HUDEP-2 (cell line): ENCODE measurements at regions not wholly inside any gene's neighbourhood (a gene's known extent, or its start where the extent isn't known, plus 50 kb on each side); places are given as distances from the start of the nearest gene placed in this dataset.
A peak's percentile ranks its signal among the peaks of the same experiment; 100 is the strongest.

Experiments used
- DNase-seq, 76 experiments: peaks; one replicate each; lab custom pipeline; 2025; ENCODE audit not compliant: unreplicated experiment in 76 of 76; lab: John Stamatoyannopoulos, UW

DNA sequence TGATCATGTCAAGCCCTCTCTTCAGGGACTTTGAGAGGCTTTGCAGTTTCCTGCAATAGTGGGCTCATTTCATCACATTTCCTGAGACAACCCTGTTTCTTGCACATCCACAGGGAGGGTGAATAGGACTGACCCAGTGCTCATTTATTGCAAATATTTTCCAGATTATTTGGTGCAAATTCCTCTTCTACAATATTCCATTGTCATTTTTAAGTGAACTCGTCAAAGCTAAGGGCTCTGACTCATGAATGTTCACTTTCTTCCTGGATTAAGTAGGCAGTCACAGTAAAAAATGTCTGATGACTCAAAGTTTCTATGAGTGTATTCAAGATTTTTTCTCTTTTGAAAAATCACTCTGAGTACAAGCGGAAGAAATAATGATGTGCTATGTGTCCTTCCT, 225.5 kb upstream of the GALNT5 start:
- DNase-seq, result no peak

DNA sequence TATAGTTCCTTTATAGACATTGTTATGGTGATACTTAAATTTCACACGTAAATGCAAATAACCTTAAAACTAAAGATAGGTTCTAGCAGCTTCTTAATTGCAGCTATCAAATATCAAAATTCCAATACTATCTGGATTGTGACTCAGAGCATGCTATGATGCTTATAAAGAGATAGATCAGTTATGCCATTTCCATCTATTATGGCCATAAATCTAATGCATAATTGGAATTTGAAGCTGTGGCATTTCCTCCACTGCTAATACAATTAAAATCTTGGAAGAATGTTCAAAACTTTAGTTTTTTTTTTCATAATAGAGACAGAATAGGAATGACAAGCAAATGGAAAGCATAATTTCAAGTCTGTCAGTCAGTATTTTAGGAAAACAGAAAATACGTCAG, 220.8 kb upstream of the GALNT5 start:
- DNase-seq, result no peak

DNA sequence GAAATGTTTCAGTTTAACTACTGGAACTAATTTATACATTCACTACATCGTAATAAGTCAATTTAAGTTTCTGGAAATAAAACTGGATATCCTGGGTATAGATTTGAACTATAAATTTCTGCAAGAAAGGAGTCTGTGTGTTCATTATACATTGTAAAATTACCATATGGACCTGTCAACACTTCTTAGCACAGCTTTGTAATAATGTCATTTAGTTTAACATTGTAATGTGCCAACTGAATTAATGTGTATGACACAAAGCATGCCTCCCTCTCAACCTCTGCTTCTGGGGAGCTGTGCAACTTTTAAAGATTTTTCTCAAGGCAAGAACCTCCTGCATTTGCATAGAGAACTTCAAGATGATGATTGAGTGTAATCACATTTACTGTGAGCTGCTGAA, 213.7 kb upstream of the GALNT5 start:
- DNase-seq, result no peak

DNA sequence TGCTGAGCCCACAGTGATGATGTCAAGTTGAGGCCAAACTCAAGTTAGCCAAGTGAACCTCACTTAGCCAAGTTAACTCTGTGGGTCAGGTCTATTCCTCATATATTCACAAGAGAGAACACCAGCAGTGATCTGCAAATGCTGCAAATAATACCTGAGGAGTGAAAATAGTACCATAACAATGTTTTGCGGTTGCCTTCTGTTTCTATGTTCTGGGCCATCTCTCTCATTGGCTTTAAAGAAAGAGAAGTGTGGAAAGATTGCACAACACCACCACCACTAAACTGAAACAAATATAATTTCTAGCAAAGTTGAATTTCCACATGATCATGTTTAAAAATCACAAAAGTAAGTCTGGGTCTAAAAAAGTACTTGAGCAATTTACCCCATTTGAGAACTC, 211.1 kb upstream of the GALNT5 start:
- no peak for DNase-seq

DNA sequence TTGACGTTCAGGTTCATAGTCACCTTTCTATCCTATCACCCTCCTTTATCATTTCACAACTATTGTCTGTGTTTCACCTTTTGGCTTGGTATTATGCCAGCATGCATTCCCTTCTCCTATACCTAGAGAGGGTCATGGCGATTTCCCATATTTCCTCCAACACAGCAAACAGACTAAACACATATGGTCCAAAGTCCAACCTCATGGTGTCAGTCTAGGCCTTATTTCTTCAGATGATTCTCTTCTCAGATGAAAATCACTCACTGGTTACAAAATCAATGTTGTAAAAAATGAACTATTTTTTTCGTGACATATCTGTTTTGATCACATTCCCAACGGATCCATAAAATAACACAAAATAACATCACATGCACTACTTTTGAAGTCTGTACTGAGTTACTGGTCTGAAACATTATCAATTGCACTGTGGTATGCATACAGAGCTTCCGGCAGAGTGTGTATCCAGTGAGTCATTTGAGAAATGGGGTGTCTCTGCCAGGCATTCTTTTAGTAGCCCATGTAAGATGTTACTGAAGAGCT, 204.8 kb upstream of the GALNT5 start:
- no peak for DNase-seq

DNA sequence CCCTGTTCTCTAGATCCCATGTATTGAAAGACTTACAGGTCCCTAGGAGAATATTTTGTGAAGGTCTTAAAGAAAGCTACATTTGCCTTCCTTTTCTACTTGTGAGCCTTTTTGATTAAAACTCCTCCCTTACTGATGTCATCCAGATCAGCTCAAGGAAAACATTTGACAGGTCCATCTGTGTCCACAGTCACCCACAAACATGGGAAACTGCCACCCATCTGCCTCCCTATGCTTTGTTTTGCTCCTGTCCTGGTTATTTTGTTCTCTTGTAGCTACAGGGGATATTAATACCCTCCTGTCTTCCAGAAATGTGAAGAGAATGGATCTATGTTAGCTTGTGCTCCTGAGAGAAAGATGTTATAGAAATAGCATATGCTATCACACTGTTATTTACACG, 203.6 kb upstream of the GALNT5 start:
- DNase-seq, result no peak

DNA sequence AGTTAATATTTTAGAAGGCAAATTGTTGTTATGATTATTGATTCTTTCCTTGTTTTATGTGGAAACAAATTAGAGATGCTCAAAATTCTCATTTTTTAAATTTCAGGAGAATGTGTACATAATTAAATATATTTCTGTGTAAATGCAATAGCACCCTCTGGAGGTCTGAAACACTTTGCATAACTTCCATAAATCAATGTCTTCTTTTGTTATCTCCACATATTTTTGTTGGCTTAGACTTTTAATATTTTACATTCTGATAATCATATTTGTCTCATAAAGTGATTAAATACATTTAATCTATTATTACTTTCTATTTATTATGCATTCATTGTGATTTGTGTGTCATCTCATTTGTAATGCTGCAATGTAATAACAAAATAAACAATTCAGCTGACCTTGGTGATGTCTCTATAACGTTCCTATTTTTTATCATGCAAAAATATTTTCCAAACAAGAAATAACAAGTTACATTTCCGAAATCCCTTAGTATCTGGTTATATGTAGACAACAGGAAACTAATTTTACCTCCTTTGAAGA, 201.8 kb upstream of the GALNT5 start:
- DNase-seq, result peak in 1 of 76 experiments; percentile 1

DNA sequence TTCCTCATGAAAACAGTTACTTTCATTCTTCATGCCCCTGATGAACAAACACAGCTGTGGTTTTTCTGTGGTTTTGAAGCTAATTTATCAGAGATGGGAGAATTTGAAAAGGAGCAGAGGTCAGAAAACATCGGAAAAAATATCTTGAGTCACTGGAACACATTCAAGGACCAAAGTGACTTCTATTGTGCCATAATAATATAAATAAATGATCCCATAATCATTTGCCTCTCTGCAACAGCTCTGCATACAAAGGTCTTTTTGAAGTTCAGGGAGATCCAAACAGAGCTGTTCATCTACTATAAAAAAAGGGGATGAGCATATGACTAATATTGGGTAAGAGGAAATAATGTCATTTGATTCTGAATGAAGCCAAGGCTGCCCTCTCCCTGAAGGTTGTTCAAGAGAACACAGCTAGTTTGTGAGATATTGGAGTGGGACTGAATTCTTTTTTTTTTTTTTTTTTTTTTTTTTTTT, 201.3 kb upstream of the GALNT5 start:
- no peak for DNase-seq

DNA sequence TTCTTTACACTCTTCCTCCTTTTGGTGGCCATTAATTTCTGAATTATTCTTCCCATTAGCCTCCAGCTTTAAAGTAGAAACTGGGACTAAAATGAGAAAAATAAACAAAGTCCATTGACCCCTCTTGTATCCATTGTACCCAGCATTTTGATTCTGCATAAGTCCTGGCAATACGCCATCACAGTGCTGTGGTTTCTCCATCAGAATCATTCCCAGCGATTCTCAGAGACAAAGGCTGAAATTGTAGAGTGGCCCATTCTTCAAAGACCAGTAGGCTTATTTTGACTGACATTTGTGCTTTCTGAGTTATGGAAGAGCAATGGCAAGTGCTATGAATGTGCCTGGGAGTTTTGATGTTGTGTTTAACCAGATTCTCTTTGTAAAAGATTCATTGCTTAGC, 199.3 kb upstream of the GALNT5 start:
- DNase-seq, result no peak

DNA sequence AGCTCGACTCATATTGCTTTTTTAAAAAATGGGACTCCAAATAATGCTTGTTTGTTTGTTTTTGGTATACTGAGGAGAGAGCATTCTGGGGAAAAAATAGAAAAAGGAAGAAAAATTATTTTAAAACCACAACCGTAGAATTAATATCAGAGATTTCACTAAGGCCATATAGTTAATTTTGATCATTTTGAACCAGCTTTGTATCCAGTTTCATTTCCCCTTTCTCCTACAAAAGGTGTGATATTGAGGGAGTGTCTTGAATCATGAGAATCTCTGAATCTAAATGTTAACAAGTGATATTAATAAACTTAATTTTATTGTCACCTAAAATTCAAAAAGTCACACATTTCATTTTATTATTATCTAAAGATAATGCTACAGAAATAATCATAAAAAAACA, 198.5 kb upstream of the GALNT5 start:
- no peak for DNase-seq

DNA sequence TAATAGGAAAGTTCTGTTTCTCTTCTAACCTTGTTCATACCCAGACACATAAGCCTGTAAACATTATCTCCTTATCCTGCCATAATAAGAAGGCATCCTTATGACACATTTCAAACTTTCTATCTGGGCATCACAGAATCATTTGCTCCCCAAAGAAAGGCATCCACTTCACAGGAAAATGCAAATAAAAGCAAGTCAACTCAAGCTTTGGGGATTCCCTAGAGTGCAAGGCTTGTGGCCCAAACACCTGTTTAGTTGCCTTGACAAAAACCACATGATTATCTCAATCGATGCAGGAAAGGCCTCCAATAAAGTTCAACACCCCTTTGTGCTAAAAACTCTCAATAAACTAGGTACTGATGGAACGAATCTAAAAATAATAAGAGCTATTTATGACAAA, 195.7 kb upstream of the GALNT5 start:
- DNase-seq, result no peak

DNA sequence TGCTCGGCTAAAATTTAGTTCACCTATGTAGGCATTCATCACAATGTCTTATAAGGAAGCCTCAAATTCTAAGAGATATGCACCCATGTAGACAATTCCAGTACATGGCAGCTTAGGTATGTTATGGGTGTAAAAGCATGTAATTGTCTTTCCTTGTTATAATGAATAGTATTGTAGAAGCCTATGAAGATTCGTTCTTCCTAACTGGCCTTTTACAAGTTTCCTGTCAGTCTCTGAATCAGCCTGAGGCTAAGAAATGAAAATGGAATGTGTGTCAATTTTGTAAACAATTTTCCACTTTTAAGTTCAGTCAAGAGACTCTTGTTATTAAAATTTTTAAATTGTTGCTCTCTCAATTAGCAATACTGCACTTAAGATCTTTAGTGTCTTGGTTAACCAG, 189.9 kb upstream of the GALNT5 start:
- DNase-seq, result no peak

DNA sequence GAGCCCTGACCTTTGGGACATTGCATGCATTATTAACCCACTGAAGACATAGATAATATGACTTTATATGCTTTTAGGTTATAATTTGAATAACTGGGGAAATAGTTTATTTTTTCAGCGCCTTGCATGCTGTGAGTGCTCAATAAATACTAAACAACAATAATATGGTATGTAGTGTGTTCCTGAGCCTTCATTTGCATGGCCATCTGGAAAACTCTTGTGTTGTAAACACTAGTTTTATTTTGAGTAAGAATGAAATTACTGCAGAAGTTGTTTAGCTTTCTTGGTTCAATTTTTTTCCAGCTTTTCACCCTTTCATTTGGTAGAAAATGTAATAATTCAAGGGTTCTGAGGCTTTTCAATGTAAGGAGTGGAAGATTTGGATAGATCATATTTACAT, 189.3 kb upstream of the GALNT5 start:
- no peak for DNase-seq

DNA sequence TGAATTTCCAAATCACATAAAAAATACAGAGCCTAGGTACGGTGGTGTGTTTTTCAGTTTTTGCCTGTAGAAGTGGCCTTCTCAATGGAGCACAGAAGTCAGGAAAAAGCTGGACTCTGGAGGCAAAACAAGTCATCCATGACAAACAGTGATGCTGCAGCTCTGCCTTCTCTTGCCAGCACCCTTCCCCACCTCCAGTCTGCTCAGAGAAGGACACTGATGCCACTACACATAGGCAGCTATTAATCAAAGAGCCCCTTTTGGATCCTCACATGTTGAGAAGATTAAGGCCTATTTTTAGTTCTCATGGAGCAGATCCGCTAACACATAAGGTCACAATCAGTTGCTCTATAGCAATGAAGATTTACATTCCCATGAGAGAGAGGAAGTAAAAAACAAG, 181.6 kb upstream of the GALNT5 start:
- DNase-seq, result no peak

DNA sequence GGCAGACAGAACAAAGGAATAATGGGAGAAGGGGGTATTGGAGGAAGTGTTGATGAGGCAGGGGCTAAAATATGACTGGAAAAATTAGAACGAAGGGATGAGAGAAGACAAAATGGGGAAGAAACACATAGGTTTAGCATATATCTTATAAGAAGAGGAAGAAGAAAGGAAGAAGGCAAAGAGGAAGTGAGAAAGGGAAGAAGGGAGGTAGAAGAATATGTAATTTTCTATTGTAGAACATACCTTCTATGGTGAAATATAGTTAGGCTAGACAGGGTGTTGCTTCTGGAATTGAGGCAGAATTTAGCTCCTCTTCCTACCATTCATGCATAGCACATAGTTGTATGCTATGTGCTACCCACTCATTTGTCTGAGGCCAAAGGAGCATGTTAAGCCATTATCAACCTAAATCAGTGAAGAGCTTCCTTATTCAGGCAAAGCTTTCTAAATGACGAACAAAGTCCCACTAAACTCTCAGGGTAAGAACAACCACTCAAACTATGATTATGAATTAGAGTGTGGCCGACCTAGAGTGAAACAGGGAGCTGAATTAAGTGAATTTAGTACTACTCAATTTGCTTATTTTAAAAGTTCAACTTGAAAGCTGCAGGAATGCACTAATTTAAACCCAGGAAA, 180.9 kb upstream of the GALNT5 start:
- DNase-seq, result no peak

DNA sequence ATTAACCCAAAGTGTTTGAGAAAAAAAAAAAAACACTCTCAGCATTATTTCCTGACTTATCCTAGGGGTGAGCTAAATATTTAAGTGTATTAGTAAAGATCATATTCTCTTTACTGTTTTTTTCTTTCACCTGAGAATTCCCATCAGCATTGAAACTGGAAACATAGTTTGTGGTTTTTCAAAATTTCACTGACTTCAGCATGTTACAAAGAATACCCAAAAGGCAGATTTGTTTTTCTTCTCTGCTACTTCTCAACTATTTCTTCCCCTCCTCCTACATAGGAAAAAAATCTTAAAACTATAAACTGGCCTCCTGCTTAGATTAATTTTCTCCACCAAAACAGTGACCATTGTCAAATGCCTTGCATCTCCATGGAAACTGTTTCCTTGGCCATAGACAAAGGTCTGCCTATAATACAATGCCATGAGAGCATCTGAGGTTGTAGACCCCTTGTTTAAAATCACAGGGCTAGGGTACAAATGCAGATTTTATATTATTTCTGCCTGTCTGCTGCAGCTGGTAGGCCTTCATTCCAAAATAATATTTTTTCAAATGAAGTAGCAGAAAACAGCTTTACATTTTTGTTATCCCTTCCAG, 179.7 kb upstream of the GALNT5 start:
- no peak for DNase-seq

DNA sequence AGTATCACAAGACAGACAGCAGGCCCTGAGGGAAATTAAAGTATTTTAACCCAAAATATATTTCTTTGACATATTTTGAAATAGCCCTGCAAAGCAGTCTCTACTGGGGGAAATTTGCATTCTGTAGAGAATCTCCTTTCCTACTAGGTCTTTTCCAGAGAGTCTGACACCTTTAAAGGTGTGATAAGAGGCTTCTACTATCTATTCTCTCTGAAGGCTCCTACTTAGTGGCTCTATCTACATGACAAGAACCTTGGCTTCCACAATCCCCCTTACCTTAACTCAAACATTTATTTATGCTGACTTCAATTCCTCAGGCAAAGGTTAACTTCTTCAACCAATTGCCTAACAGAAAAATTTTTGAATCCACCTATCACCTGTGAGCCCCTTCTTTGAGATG, 174.6 kb upstream of the GALNT5 start:
- DNase-seq, result no peak

DNA sequence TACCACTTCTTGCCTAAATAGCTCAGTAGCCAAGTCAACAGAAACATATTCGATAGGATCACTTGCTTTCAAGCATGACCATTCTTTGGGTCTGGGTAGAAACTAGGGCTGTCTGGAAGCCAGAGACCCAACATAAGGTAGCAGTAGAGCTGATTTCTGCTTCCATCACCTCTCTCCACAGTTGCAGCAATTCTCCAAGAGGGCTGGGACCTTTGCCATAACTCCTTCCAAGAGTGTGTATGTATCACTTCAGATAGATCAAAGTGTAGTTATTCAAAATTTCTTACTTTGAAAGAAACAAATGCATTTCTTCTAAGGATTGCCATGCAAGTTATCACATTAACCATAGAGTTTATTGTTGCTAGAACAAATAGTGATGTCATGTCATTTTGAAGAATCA, 172.0 kb upstream of the GALNT5 start:
- no peak for DNase-seq

DNA sequence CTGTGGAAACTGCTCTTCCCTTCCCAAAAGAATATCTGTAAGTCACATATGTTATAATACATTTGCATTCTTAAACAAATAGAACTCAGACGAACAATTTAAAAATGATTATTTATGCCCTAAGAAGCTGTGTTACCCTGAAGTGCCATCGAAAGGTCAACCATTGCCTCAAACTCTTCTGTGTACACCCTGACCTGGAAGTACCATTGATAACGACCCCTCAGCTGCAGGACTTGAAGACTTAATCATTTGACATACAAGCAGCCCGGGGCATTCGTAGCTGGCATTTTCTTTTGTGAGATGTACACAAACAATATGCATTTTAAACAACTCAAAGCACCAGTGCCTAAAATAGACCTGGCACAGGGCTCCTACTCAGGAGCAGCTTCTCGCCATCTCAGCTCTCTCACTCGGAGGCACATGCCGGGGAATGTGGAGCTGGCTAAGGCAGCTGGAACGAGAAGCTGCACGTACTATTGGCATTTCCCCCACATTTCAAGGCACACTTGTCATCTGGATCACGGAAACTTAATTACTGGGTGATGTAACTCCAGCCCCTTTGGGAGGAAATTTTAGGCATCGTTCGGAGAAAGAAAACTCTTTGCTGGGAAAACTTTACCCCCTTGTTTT, 170.0 kb upstream of the GALNT5 start:
- DNase-seq, result no peak

DNA sequence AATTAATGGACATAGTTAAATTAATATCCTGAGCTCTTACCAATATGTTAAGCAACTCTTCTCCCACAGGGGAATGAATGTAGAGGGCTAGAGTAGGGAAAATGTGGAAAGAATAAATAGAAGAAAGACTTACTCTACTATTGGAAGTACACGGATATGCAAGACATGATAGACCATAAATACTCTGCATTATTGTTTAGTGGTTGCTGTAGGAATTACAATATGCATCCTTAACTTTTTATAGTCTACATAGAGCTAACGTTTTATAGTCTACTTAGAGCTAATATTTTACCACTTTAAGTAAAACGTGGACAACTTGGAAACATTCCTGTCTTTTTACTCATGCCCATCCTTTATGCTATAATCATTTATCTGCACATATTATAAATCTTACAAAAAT, 163.8 kb upstream of the GALNT5 start:
- DNase-seq, result no peak

DNA sequence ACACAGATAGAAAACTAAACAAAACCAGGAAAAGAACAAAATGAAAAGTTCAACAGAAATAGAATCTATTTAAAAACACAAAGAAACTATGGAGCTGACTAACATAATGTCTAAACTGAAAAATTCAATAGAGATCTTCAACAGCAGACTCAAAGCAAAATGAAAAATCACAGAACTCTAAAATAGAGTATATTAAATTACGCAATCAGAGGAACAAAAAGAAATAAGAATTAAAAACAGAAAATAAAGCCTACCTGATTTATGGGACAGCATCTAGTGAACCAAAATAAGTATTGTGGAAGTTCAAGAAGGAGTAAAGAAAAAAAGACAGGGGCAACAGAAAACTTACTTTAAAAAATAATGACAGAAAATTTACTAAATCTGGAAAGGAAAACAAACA, 152.1 kb upstream of the GALNT5 start:
- no peak for DNase-seq

DNA sequence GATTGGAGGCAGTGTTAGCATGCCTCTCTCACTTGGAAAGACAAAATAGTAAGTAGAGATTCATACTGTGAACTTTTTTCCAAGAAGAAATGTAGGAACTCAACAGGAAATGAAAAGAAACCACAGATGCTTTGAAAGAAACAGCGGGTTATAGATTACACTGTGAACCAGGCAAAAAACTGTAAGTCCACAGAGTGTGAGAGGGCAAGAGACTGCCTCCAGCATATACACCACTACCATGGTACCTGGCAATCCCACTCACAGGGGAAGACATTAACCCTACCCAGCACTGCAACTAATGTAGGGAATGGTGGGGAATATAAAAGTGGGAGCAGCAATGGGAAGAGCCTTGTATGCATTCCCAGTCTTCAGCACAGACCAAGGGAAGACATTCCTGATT, 150.6 kb upstream of the GALNT5 start:
- DNase-seq, result no peak
